ENCODE measurements at regions not wholly inside any gene's neighbourhood (a gene's known extent, or its start where the extent isn't known, plus 50 kb on each side); places are given as distances from the start of the nearest gene placed in this dataset.
A peak's percentile ranks its signal among the peaks of the same experiment; 100 is the strongest.
"Not testable (repeated sequence)": the region's sequence is repeated elsewhere in the genome, so short reads cannot be mapped to it uniquely, and the experiment has no call there.

GRCh38 chr3:101913168-101913567, 63.9 kb downstream of the NFKBIZ start:
- no peak for DNase-seq
- TF ChIP-seq GATA1 (IDR thresholded peaks at IDR 0.05; ENCODE audit: low read depth, low read length): no peak
- TF ChIP-seq POLR2A (IDR thresholded peaks at IDR 0.05; ENCODE audit: low read length): no peak

- not testable (repeated sequence) for DNase-seq
Measured at GRCh38 chr3:101917761-101918160, 68.4 kb downstream of the NFKBIZ start.

- not testable (repeated sequence) for DNase-seq
Measured at GRCh38 chr3:101922151-101922725, 72.9 kb downstream of the NFKBIZ start.

GRCh38 chr3:101924621-101925020, 75.3 kb downstream of the NFKBIZ start:
- DNase-seq: not testable (repeated sequence)

- not testable (repeated sequence) for DNase-seq
Measured at GRCh38 chr3:101925124-101925523, 75.8 kb downstream of the NFKBIZ start.

- TF ChIP-seq GATA1 (IDR thresholded peaks at IDR 0.05; ENCODE audit: low read depth, low read length) (no peak), POLR2A (IDR thresholded peaks at IDR 0.05; ENCODE audit: low read length) (no peak)
- no peak for DNase-seq
Measured at GRCh38 chr3:101925564-101925963, 76.2 kb downstream of the NFKBIZ start.

GRCh38 chr3:101926594-101927105, 77.3 kb downstream of the NFKBIZ start:
- DNase-seq: no peak
- TF ChIP-seq POLR2A (IDR thresholded peaks at IDR 0.05; ENCODE audit: low read length): no peak
- no peak for TF ChIP-seq GATA1 (IDR thresholded peaks at IDR 0.05; ENCODE audit: low read depth, low read length)

- TF ChIP-seq GATA1 (IDR thresholded peaks at IDR 0.05; ENCODE audit: low read depth, low read length) (no peak), POLR2A (IDR thresholded peaks at IDR 0.05; ENCODE audit: low read length) (no peak)
- no peak for DNase-seq
Measured at GRCh38 chr3:101928890-101929289, 79.6 kb downstream of the NFKBIZ start.

- TF ChIP-seq GATA1 (IDR thresholded peaks at IDR 0.05; ENCODE audit: low read depth, low read length) (no peak), POLR2A (IDR thresholded peaks at IDR 0.05; ENCODE audit: low read length) (no peak)
- DNase-seq: no peak
Measured at GRCh38 chr3:101931081-101931480, 81.8 kb downstream of the NFKBIZ start.

- no peak for TF ChIP-seq POLR2A (IDR thresholded peaks at IDR 0.05; ENCODE audit: low read length)
- no peak for TF ChIP-seq GATA1 (IDR thresholded peaks at IDR 0.05; ENCODE audit: low read depth, low read length)
- no peak for DNase-seq
Measured at GRCh38 chr3:101932326-101933068, 83.2 kb downstream of the NFKBIZ start.

GRCh38 chr3:101936419-101937356, 87.4 kb downstream of the NFKBIZ start:
- TF ChIP-seq GATA1 (IDR thresholded peaks at IDR 0.05; ENCODE audit: low read depth, low read length): no peak
- no peak for TF ChIP-seq POLR2A (IDR thresholded peaks at IDR 0.05; ENCODE audit: low read length)
- peak in 1 of 2 experiments; percentile 34 for DNase-seq

- TF ChIP-seq POLR2A (IDR thresholded peaks at IDR 0.05; ENCODE audit: low read length) (no peak), GATA1 (IDR thresholded peaks at IDR 0.05; ENCODE audit: low read depth, low read length) (no peak)
- DNase-seq: no peak
Measured at GRCh38 chr3:101938262-101938847, 89.0 kb downstream of the NFKBIZ start.

- DNase-seq: no peak
- TF ChIP-seq GATA1 (IDR thresholded peaks at IDR 0.05; ENCODE audit: low read depth, low read length) (no peak), POLR2A (IDR thresholded peaks at IDR 0.05; ENCODE audit: low read length) (no peak)
Measured at GRCh38 chr3:101939361-101940049, 90.2 kb downstream of the NFKBIZ start.

Measured in erythroblast (primary cell).